GM12878 (cell line): ENCODE measurements at regions not wholly inside any gene's neighbourhood (a gene's known extent, or its start where the extent isn't known, plus 50 kb on each side); places are given as distances from the start of the nearest gene placed in this dataset.

ENCODE experiments used
- ATAC-seq: fragments of 200-7000 bp; cut with Tn5 transposase; 3 replicates; pipeline ENCODE4 v1.9.1; 2020; ENCODE audit warnings: mild to moderate bottlenecking, moderate library complexity
- BruUV-seq: library from RNA; stranded (reverse); fragments of 400-500 nt; replicated peaks from 2 replicates; lab custom pipeline; 2021; lab: Mats Ljungman, UMichigan
- CTCF ChIA-PET: fragments of 300-600 bp; sonication (Branson Sonifier 250); formaldehyde crosslinking; extraction: SDS; loops from one replicate; lab custom pipeline; 2021; ENCODE audit warnings: inconsistent platforms; lab: Yijun Ruan, JAX
- POLR2A ChIA-PET: fragments of 350-600 bp; formaldehyde crosslinking; extraction: SDS; loops from one replicate; lab custom pipeline; 2021; ENCODE audit warnings: inconsistent platforms; lab: Charles Lee
- RAD21 ChIA-PET: fragments of 300-600 bp; sonication (Branson Sonifier 250); formaldehyde crosslinking; loops from one replicate; lab custom pipeline; 2023; ENCODE audit warnings: antibody characterized with exemption; ENCODE audit not compliant: unreplicated experiment; lab: Charles Lee
- SMC1A ChIA-PET: fragments of 300-600 bp; sonication (Branson Sonifier 250); formaldehyde crosslinking; loops from one replicate; lab custom pipeline; 2023; ENCODE audit not compliant: unreplicated experiment, uncharacterized antibody; lab: Charles Lee
- DNase-seq: peaks from one replicate; pipeline ENCODE4 v3.0.0-alpha.2; 2011; ENCODE audit warnings: low read depth, low spot score
- FAIRE-seq: peaks from 3 replicates; lab custom pipeline; 2011; peaks lifted over from hg19 to GRCh38; lab: Jason Lieb, UNC
- H2AFZ ChIP-seq: 2 replicates; pipeline ENCODE4 v1.6.0; 2011; ENCODE audit warnings: low read depth, low read length, control low read depth; ENCODE audit not compliant: control insufficient read depth
- H3K27ac ChIP-seq: 2 replicates; pipeline ENCODE4 v1.5.1; 2011; ENCODE audit warnings: control low read depth; ENCODE audit not compliant: control insufficient read depth, insufficient read depth
- H3K27me3 ChIP-seq, 2 experiments: replicated peaks in 1 of 2; 2 replicates each; pipeline versions ENCODE4 v1.6.0 to v1.6.1; 2011; ENCODE audit warnings: low read length in 1 of 2; ENCODE audit not compliant: control insufficient read depth in 2 of 2, insufficient read depth in 2 of 2
- H3K36me3 ChIP-seq, 2 experiments: 2 replicates each; pipeline ENCODE4 v1.5.1; 2011; ENCODE audit warnings: low read length in 1 of 2; ENCODE audit not compliant: control insufficient read depth in 2 of 2, insufficient read depth in 2 of 2
- H3K4me1 ChIP-seq: 2 replicates; pipeline ENCODE4 v1.6.1; 2011; ENCODE audit warnings: mild to moderate bottlenecking, low read length, moderate library complexity, mixed read lengths; ENCODE audit not compliant: control insufficient read depth, insufficient read depth
- H3K4me2 ChIP-seq: 2 replicates; pipeline ENCODE4 v1.6.0; 2011; ENCODE audit warnings: control low read depth; ENCODE audit not compliant: control insufficient read depth, insufficient read depth
- H3K4me3 ChIP-seq: fragments of 200-600 bp; sonication (generic); 2 replicates; pipeline ENCODE4 v1.5.1; 2016
- H3K79me2 ChIP-seq: 2 replicates; pipeline ENCODE4 v1.6.0; 2011; ENCODE audit warnings: low read length; ENCODE audit not compliant: control insufficient read depth, insufficient read depth
- H3K9ac ChIP-seq: 2 replicates; pipeline ENCODE4 v1.8.0; 2011; ENCODE audit warnings: low read length, control low read depth, mixed read lengths; ENCODE audit not compliant: control insufficient read depth, insufficient read depth
- H3K9me3 ChIP-seq: replicated peaks from 3 replicates; pipeline ENCODE4 v1.5.1; 2011; ENCODE audit warnings: mild to moderate bottlenecking, low read length; ENCODE audit not compliant: control insufficient read depth, insufficient read depth
- H4K20me1 ChIP-seq: 2 replicates; pipeline ENCODE4 v1.6.0; 2011; ENCODE audit not compliant: control insufficient read depth, insufficient read depth
- BCL3 ChIP-seq: IDR thresholded peaks from 2 replicates; pipeline ENCODE4 v1.6.1; 2011; ENCODE audit warnings: borderline replicate concordance, low read depth, mild to moderate bottlenecking, moderate library complexity, low read length; ENCODE audit not compliant: insufficient read depth, poor library complexity, severe bottlenecking
- FOXM1 ChIP-seq: IDR thresholded peaks from 2 replicates; pipeline ENCODE4 v1.6.1; 2012; ENCODE audit warnings: low read depth, mild to moderate bottlenecking, inconsistent platforms, low read length, moderate library complexity
- NR2C2 ChIP-seq: IDR thresholded peaks from 2 replicates; pipeline ENCODE4 v1.6.1; 2011; ENCODE audit warnings: borderline replicate concordance, low read depth; ENCODE audit not compliant: control insufficient read depth, insufficient read length
- SIN3A ChIP-seq: IDR thresholded peaks from 2 replicates; pipeline ENCODE4 v1.6.1; 2012; ENCODE audit warnings: low read depth, low read length, improper control_type of control experiment
- SREBF2 ChIP-seq: IDR thresholded peaks from 2 replicates; pipeline ENCODE4 v1.6.1; 2012; ENCODE audit warnings: mild to moderate bottlenecking, low read length
- YBX1 ChIP-seq: fragments of 450-650 bp; IDR thresholded peaks from 2 replicates; pipeline ENCODE4 v1.6.1; 2016; ENCODE audit warnings: antibody characterized with exemption
- ZBTB11 ChIP-seq: fragments of 450-650 bp; formaldehyde crosslinking; IDR thresholded peaks from 2 replicates; pipeline ENCODE4 v1.5.0; 2022; ENCODE audit warnings: mild to moderate bottlenecking, missing genetic modification characterization
- WGBS: methylation state at CpG from one replicate; pipeline ENCODE4 v1.1.6; 2016; ENCODE audit warnings: low lambda C conversion rate; ENCODE audit not compliant: insufficient replicate concordance, insufficient coverage; ENCODE audit errors: missing lambda C conversion rate; 5-methylcytosine and 5-hydroxymethylcytosine counted together
- in situ Hi-C: fragments of 300-500 bp; cut with MboI; formaldehyde crosslinking; loops from 9 replicates; pipeline ENCODE4 v1.14.3; 2018; ENCODE audit warnings: mixed read lengths
- intact Hi-C: fragments of 100-400 bp; cut with micrococcal nuclease; formaldehyde crosslinking; loops from one replicate; pipeline ENCODE4 v1.14.2; 2022; ENCODE audit not compliant: unreplicated experiment

DNA sequence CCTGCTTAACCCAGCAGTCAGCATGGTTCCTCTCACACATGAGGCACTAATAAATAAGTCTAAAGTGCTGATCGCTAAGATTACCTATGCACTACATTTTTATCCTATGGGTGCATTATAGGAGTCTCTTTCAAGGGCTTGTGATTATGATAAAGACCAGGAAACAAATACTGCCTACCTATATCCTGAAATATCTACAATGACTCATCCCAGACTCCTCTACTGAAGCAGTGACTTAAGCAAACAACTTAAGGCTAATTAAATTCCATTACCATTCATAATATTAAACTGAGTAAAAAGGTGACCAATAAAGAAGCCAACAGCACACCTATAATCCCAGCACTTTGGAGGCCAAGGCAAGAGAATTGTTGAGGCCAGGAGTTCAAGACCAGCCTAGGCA lies 338.4 kb downstream of the DNAH5 start:
- Histone ChIP-seq H3K9me3 (no peaks in the 10 kb centered on the region), H4K20me1 (no peaks in the 10 kb centered on the region), H3K27me3 (no peaks in the 10 kb centered on the region), H2AFZ (no peak overlapping the region), H3K4me3 (no peak overlapping the region), H3K9ac (no peak overlapping the region)
- in situ Hi-C loops = no loop called here
- CTCF ChIA-PET = interaction anchor here (0.6 kb wide), 1 partner anchor 461 kb away, joined by 3 read pairs; no protein-coding TSS in a partner anchor
- DNase-seq = no peak
- POLR2A ChIA-PET = no interaction called here
- SMC1A ChIA-PET = no interaction called here
- BruUV-seq = no TSS peak
- TF ChIP-seq FOXM1 (no peak), YBX1 (no peak), ZBTB11 (CRISPR knock-in tag) (no peak), NR2C2 (no peak), SREBF2 (no peak), BCL3 (no peak), SIN3A (no peak)
- TF ChIP-seq, all 136 proteins: peak for 0
- no peaks in the 10 kb centered on the region for H3K4me1 ChIP-seq
- ATAC-seq = no peak
- intact Hi-C loops = no loop called here
- H3K36me3 ChIP-seq = no peaks in the 10 kb centered on the region
- no peak for FAIRE-seq
- no peak overlapping the region for H3K4me2 ChIP-seq
- 50% methylated on average over 1 of the region's 1 CpG for WGBS
- RAD21 ChIA-PET = no interaction called here
- H3K27ac ChIP-seq = no peak overlapping the region
- H3K79me2 ChIP-seq = no peaks in the 10 kb centered on the region
